ENCODE measurements at regions not wholly inside any gene's neighbourhood (a gene's known extent, or its start where the extent isn't known, plus 50 kb on each side); places are given as distances from the start of the nearest gene placed in this dataset.

- TF ChIP-seq ZNF629 (tag by site-specific recombination; IDR thresholded peaks at IDR 0.05) (no peak), PRDM1 (tag by site-specific recombination; IDR thresholded peaks at IDR 0.05) (no peak), ZNF639 (tag by site-specific recombination; IDR thresholded peaks at IDR 0.05) (no peak), SCRT1 (tag by site-specific recombination; IDR thresholded peaks at IDR 0.05; ENCODE audit: borderline replicate concordance) (no peak)
Measured at GRCh38 chr11:103803062-103803461, 233.4 kb upstream of the DDI1 start (continued).

GRCh38 chr11:103805688-103806009 lies 230.8 kb upstream of the DDI1 start:
- Histone ChIP-seq H3K27ac (ENCODE audit: extremely low read depth, low read depth, low read length) (no peak overlapping the region), H3K4me1 (ENCODE audit: control insufficient read depth, insufficient read depth, low read length) (no peaks in the 10 kb centered on the region), H3K36me3 (ENCODE audit: control insufficient read depth in 2 of 2, insufficient read depth in 1 of 2, low read length in 2 of 2) (no peaks in the 10 kb centered on the region), H3K9me3 (ENCODE audit: control insufficient read depth, insufficient read depth, low read depth, low read length) (no peaks in the 10 kb centered on the region), H3K4me3 (ENCODE audit: low read depth, low read length) (no peak overlapping the region)
- CTCF ChIA-PET: no interaction called here
- no peak for TF ChIP-seq ZNF175 (tag by site-specific recombination; IDR thresholded peaks at IDR 0.05)
- TF ChIP-seq ZNF561 (tag by site-specific recombination; IDR thresholded peaks at IDR 0.05; ENCODE audit: borderline replicate concordance): no peak
- no peak for TF ChIP-seq ZNF23 (tag by site-specific recombination; IDR thresholded peaks at IDR 0.05; ENCODE audit: borderline replicate concordance)
- no peak for TF ChIP-seq ZNF354C (tag by site-specific recombination; IDR thresholded peaks at IDR 0.05; ENCODE audit: borderline replicate concordance, low read depth)
- no peak for TF ChIP-seq ZNF488 (tag by site-specific recombination; IDR thresholded peaks at IDR 0.05)
- POLR2A ChIA-PET: no interaction called here

- Histone ChIP-seq H3K4me3 (ENCODE audit: low read depth, low read length) (no peak overlapping the region), H3K27ac (ENCODE audit: extremely low read depth, low read depth, low read length) (no peak overlapping the region), H3K4me1 (ENCODE audit: control insufficient read depth, insufficient read depth, low read length) (no peaks in the 10 kb centered on the region), H3K9me3 (ENCODE audit: control insufficient read depth, insufficient read depth, low read depth, low read length) (no peaks in the 10 kb centered on the region), H3K36me3 (ENCODE audit: control insufficient read depth in 2 of 2, insufficient read depth in 1 of 2, low read length in 2 of 2) (no peaks in the 10 kb centered on the region)
- ChIA-PET POLR2A (no interaction called here), CTCF (no interaction called here)
- TF ChIP-seq ZNF148 (tag by site-specific recombination; IDR thresholded peaks at IDR 0.05; ENCODE audit: borderline replicate concordance): no peak
- no peak for TF ChIP-seq ZNF548 (tag by site-specific recombination; IDR thresholded peaks at IDR 0.05)
- TF ChIP-seq ZBTB20 (tag by site-specific recombination; IDR thresholded peaks at IDR 0.05): no peak
Measured at GRCh38 chr11:103806130-103806895, 230.1 kb upstream of the DDI1 start.

- H3K36me3 ChIP-seq (ENCODE audit: control insufficient read depth in 2 of 2, insufficient read depth in 1 of 2, low read length in 2 of 2): no peaks in the 10 kb centered on the region
- ChIA-PET CTCF (interaction anchor here (0.7 kb wide), 1 partner anchor 492 kb away, joined by 3 read pairs; no protein-coding TSS in a partner anchor), POLR2A (no interaction called here)
- H3K4me3 ChIP-seq (ENCODE audit: low read depth, low read length): no peak overlapping the region
- H3K4me1 ChIP-seq (ENCODE audit: control insufficient read depth, insufficient read depth, low read length): no peaks in the 10 kb centered on the region
- no peaks in the 10 kb centered on the region for H3K9me3 ChIP-seq (ENCODE audit: control insufficient read depth, insufficient read depth, low read depth, low read length)
- H3K27ac ChIP-seq (ENCODE audit: extremely low read depth, low read depth, low read length): no peak overlapping the region
- no peak for TF ChIP-seq SP3 (tag by site-specific recombination; IDR thresholded peaks at IDR 0.05)
- no peak for TF ChIP-seq GLIS2 (tag by site-specific recombination; IDR thresholded peaks at IDR 0.05)
- TF ChIP-seq ZNF16 (tag by site-specific recombination; IDR thresholded peaks at IDR 0.05; ENCODE audit: low read depth): no peak
- no peak for TF ChIP-seq PRDM10 (tag by site-specific recombination; IDR thresholded peaks at IDR 0.05)
- no peak for TF ChIP-seq ZNF585B (tag by site-specific recombination; IDR thresholded peaks at IDR 0.05)
- no peak for TF ChIP-seq ZNF140 (tag by site-specific recombination; IDR thresholded peaks at IDR 0.05)
- no peak for TF ChIP-seq ZNF23 (tag by site-specific recombination; IDR thresholded peaks at IDR 0.05; ENCODE audit: borderline replicate concordance)
- TF ChIP-seq ZSCAN18 (tag by site-specific recombination; IDR thresholded peaks at IDR 0.05): no peak
- no peak for TF ChIP-seq ZNF658 (tag by site-specific recombination; IDR thresholded peaks at IDR 0.05)
Measured at GRCh38 chr11:103807806-103808205, 228.6 kb upstream of the DDI1 start.

Measured in HEK293 (cell line).